ENCODE measurements at regions not wholly inside any gene's neighbourhood (a gene's known extent, or its start where the extent isn't known, plus 50 kb on each side); places are given as distances from the start of the nearest gene placed in this dataset.

GRCh38 chr6:150745896-150746295 is 119.6 kb upstream of the MTHFD1L start:
- H3K27ac ChIP-seq (ENCODE audit: low read length) = no peak overlapping the region
- no peak overlapping the region for H3K4me2 ChIP-seq (ENCODE audit: low read length)
- no peak overlapping the region for H3K9ac ChIP-seq (ENCODE audit: low read length)
- POLR2A ChIA-PET (ENCODE audit: unreplicated experiment) = no interaction called here
- BruUV-seq (replicated peaks) = no TSS peak
- no peaks in the 10 kb centered on the region for H4K20me1 ChIP-seq (ENCODE audit: low read length)
- intact Hi-C loops (cut with micrococcal nuclease) = no loop called here
- DNase-seq (no peak), ATAC-seq (no peak)
- no peaks in the 10 kb centered on the region for H3K9me2 ChIP-seq (replicated peaks; ENCODE audit: low read length)
- H3K9me3 ChIP-seq (ENCODE audit: low read length) = no peaks in the 10 kb centered on the region
- no peaks in the 10 kb centered on the region for H3K36me3 ChIP-seq (ENCODE audit: low read depth, low read length)
- CTCF ChIA-PET = no interaction called here
- H2AFZ ChIP-seq (ENCODE audit: low read length) = no peak overlapping the region
- TF ChIP-seq EZH2 (IDR thresholded peaks at IDR 0.05; ENCODE audit: low read length, unreplicated experiment) = no peak
- no peak for TF ChIP-seq EZH2phosphoT487 (IDR thresholded peaks at IDR 0.05; ENCODE audit: borderline replicate concordance, low read length)
- no peak for TF ChIP-seq CTCF (conservative IDR thresholded peaks at IDR 0.05; ENCODE audit: low read depth, low read length)
- no peaks in the 10 kb centered on the region for H3K4me1 ChIP-seq (ENCODE audit: insufficient read depth, low read length)
- H3K4me3 ChIP-seq (ENCODE audit: low read length) = no peak overlapping the region
- H3K79me2 ChIP-seq (ENCODE audit: low read length) = no peaks in the 10 kb centered on the region
- H3F3A ChIP-seq (ENCODE audit: low read length, unreplicated experiment) = no peaks in the 10 kb centered on the region
- H3K27me3 ChIP-seq (ENCODE audit: low read length) = no peaks in the 10 kb centered on the region

- Histone ChIP-seq H3K4me2 (ENCODE audit: low read length) (no peak overlapping the region), H3K9me3 (ENCODE audit: low read length) (no peaks in the 10 kb centered on the region), H3F3A (ENCODE audit: low read length, unreplicated experiment) (no peaks in the 10 kb centered on the region), H4K20me1 (ENCODE audit: low read length) (no peaks in the 10 kb centered on the region), H2AFZ (ENCODE audit: low read length) (no peak overlapping the region), H3K9ac (ENCODE audit: low read length) (no peak overlapping the region), H3K27ac (ENCODE audit: low read length) (no peak overlapping the region), H3K9me2 (replicated peaks; ENCODE audit: low read length) (no peaks in the 10 kb centered on the region), H3K27me3 (ENCODE audit: low read length) (no peaks in the 10 kb centered on the region), H3K36me3 (ENCODE audit: low read depth, low read length) (no peaks in the 10 kb centered on the region), H3K4me1 (ENCODE audit: insufficient read depth, low read length) (no peaks in the 10 kb centered on the region), H3K79me2 (ENCODE audit: low read length) (no peaks in the 10 kb centered on the region), H3K4me3 (ENCODE audit: low read length) (no peak overlapping the region)
- intact Hi-C loops (cut with micrococcal nuclease) = no loop called here
- DNase-seq (no peak), ATAC-seq (no peak)
- ChIA-PET POLR2A (ENCODE audit: unreplicated experiment) (no interaction called here), CTCF (no interaction called here)
- no TSS peak for BruUV-seq (replicated peaks)
- TF ChIP-seq EZH2 (IDR thresholded peaks at IDR 0.05; ENCODE audit: low read length, unreplicated experiment) = no peak
- no peak for TF ChIP-seq EZH2phosphoT487 (IDR thresholded peaks at IDR 0.05; ENCODE audit: borderline replicate concordance, low read length)
- no peak for TF ChIP-seq CTCF (conservative IDR thresholded peaks at IDR 0.05; ENCODE audit: low read depth, low read length)
Observed at GRCh38 chr6:150747155-150747554, 118.3 kb upstream of the MTHFD1L start.

- no peaks in the 10 kb centered on the region for H3F3A ChIP-seq (ENCODE audit: low read length, unreplicated experiment)
- DNase-seq = no peak
- H2AFZ ChIP-seq (ENCODE audit: low read length) = no peak overlapping the region
- no peak for ATAC-seq
- no peaks in the 10 kb centered on the region for H4K20me1 ChIP-seq (ENCODE audit: low read length)
- ChIA-PET CTCF (no interaction called here), POLR2A (ENCODE audit: unreplicated experiment) (no interaction called here)
- no peaks in the 10 kb centered on the region for H3K4me1 ChIP-seq (ENCODE audit: insufficient read depth, low read length)
- no peaks in the 10 kb centered on the region for H3K9me3 ChIP-seq (ENCODE audit: low read length)
- no peak overlapping the region for H3K4me3 ChIP-seq (ENCODE audit: low read length)
- intact Hi-C loops (cut with micrococcal nuclease) = no loop called here
- H3K27ac ChIP-seq (ENCODE audit: low read length) = no peak overlapping the region
- H3K9ac ChIP-seq (ENCODE audit: low read length) = no peak overlapping the region
- TF ChIP-seq CTCF (conservative IDR thresholded peaks at IDR 0.05; ENCODE audit: low read depth, low read length) = no peak
- TF ChIP-seq EZH2phosphoT487 (IDR thresholded peaks at IDR 0.05; ENCODE audit: borderline replicate concordance, low read length) = no peak
- no peak for TF ChIP-seq EZH2 (IDR thresholded peaks at IDR 0.05; ENCODE audit: low read length, unreplicated experiment)
- no peaks in the 10 kb centered on the region for H3K36me3 ChIP-seq (ENCODE audit: low read depth, low read length)
- no peaks in the 10 kb centered on the region for H3K9me2 ChIP-seq (replicated peaks; ENCODE audit: low read length)
- no peaks in the 10 kb centered on the region for H3K27me3 ChIP-seq (ENCODE audit: low read length)
- no TSS peak for BruUV-seq (replicated peaks)
- no peaks in the 10 kb centered on the region for H3K79me2 ChIP-seq (ENCODE audit: low read length)
- no peak overlapping the region for H3K4me2 ChIP-seq (ENCODE audit: low read length)
Observed at GRCh38 chr6:150749091-150749670, 116.3 kb upstream of the MTHFD1L start.

All from PC-3 (cell line).